Muscle of leg (tissue), 3 donors: ENCODE measurements at regions not wholly inside any gene's neighbourhood (a gene's known extent, or its start where the extent isn't known, plus 50 kb on each side); places are given as distances from the start of the nearest gene placed in this dataset.

Experiments used
- DNase-seq: peaks from one replicate; pipeline ENCODE4 v3.0.0; 2013
- H3K27ac ChIP-seq: one replicate; pipeline ENCODE4 v1.5.1; 2013; ENCODE audit warnings: mild to moderate bottlenecking, low read length, control low read depth
- H3K27me3 ChIP-seq: one replicate; pipeline ENCODE4 v1.6.1; 2013; ENCODE audit warnings: low read length; ENCODE audit not compliant: control insufficient read depth, insufficient read depth
- H3K36me3 ChIP-seq: one replicate; pipeline ENCODE4 v1.6.1; 2013; ENCODE audit warnings: low read length; ENCODE audit not compliant: control insufficient read depth, insufficient read depth
- H3K4me1 ChIP-seq: one replicate; pipeline ENCODE4 v1.6.1; 2013; ENCODE audit warnings: low read length; ENCODE audit not compliant: control insufficient read depth, insufficient read depth
- H3K4me3 ChIP-seq: one replicate; pipeline ENCODE4 v1.5.1; 2013; ENCODE audit warnings: low read length, control low read depth
- H3K9me3 ChIP-seq: replicated peaks from 2 replicates; pipeline ENCODE4 v1.6.1; 2013; ENCODE audit warnings: low read depth, low read length; ENCODE audit not compliant: control insufficient read depth
- WGBS: methylation state at CpG from one replicate; pipeline ENCODE4 v1.1.5; 2013; ENCODE audit warnings: missing lambda C conversion rate; ENCODE audit not compliant: insufficient coverage; 5-methylcytosine and 5-hydroxymethylcytosine counted together

DNA sequence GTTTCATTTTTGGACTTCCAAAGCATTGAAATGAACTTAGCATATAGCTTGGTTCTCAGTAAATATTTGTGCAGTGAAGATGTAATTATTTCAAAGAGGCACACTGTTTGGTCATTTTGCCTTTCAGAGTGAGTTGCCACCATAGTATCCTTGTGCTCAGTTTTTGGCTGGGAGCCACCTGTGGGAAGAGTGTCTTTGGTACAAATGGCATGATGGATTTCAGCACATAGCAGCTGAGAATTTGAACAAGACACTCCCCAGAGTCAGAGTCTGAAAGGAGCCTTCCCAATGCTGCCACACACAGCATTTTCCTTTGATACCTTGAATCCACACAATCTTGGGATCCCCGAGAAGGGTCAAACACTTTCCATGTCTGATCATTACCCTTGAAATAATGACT lies 897.2 kb upstream of the ARPP21 start:
- Histone ChIP-seq H3K4me1 (peaks cover 3% of the 10 kb centered on the region), H3K36me3 (no peaks in the 10 kb centered on the region), H3K4me3 (no peak overlapping the region), H3K27me3 (no peaks in the 10 kb centered on the region), H3K9me3 (no peaks in the 10 kb centered on the region), H3K27ac (peak overlapping the region; percentile 57)
- no CpG with 5 or more reads among the region's 1 CpG for WGBS
- DNase-seq = peak; percentile 57

DNA sequence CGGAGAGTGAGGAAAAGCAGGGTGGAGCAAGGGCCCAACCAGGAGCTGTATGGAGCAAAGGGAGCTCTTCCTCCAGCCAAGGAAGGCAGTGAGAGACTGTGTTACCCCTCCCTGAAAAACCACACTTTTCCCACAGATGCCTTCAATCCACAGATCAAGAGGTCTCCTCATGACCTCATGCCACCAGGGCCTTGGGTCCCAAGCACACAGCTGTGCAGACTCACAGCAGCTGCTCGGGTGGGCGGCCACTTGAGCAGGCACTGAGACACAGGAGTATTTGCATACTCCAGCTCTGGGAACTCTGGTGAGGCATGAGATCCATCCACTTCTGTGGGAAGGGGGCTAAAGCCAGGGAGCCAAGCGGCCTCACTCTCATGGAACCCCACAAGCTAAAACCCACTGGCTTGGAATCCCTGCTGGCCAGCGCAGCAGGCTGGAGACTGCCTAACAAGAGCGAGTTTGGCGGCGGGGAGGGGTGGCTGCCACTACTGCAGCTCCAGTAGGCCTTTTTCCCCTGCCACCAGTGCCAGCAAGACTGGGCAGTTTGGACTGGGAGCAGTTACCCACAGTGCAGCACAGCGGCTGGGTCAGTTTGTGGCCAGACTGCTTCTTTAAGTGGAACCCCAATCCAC lies 880.6 kb upstream of the ARPP21 start:
- Histone ChIP-seq H3K36me3 (no peaks in the 10 kb centered on the region), H3K9me3 (no peaks in the 10 kb centered on the region), H3K4me1 (no peaks in the 10 kb centered on the region), H3K27ac (no peak overlapping the region), H3K27me3 (no peaks in the 10 kb centered on the region), H3K4me3 (no peak overlapping the region)
- DNase-seq = no peak
- 79% methylated on average over 8 of the region's 9 CpGs for WGBS

DNA sequence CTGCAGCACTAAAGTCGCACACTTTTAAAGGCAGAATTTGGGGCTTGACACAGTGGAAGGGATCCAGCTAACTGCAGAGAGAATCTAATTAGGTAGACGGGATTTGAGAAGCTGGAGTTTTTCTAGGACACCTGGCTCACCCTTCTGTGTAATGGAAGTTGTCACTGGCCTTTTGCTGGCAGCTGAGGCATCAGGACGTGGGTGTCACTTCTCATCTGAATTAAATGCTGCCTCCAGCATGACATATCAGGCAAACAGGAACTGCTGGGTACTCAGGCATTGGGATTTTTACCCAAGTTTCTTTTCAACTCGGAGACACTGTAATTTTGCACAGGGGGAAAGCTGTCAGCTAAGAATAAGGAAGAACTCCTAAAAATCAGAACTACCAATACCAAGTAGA lies 861.9 kb upstream of the ARPP21 start:
- H3K27ac ChIP-seq = no peak overlapping the region

DNA sequence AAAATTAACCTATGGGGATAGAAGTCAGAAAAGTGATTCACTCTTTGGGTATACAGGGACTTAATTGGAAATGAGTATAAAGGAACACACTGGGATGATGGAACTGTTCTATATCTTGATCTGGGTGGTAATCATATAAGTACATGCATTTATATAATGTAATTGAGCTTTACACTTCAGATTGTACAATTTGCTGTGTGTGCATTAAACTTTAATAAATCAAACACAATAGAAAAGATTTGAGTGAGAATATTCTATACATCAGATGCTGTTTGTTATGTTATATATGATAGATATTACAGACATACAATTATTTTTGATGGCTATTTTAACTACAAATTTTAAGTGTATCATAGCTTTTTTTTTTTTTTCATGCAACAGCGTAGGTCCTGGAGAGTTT lies 860.2 kb upstream of the ARPP21 start:
- no CpG with 5 or more reads among the region's 1 CpG for WGBS
- no peaks in the 10 kb centered on the region for H3K36me3 ChIP-seq
- H3K27ac ChIP-seq = no peak overlapping the region
- H3K4me3 ChIP-seq = no peak overlapping the region
- no peaks in the 10 kb centered on the region for H3K4me1 ChIP-seq
- DNase-seq = no peak
- no peaks in the 10 kb centered on the region for H3K9me3 ChIP-seq
- no peaks in the 10 kb centered on the region for H3K27me3 ChIP-seq

More for the DNA sequence above, 861.9 kb upstream of the ARPP21 start:
- no peaks in the 10 kb centered on the region for H3K9me3 ChIP-seq
- WGBS = 21% methylated on average over 2 of the region's 4 CpGs
- H3K4me3 ChIP-seq = no peak overlapping the region
- H3K4me1 ChIP-seq = no peaks in the 10 kb centered on the region
- no peaks in the 10 kb centered on the region for H3K36me3 ChIP-seq
- no peaks in the 10 kb centered on the region for H3K27me3 ChIP-seq
- DNase-seq = no peak

DNA sequence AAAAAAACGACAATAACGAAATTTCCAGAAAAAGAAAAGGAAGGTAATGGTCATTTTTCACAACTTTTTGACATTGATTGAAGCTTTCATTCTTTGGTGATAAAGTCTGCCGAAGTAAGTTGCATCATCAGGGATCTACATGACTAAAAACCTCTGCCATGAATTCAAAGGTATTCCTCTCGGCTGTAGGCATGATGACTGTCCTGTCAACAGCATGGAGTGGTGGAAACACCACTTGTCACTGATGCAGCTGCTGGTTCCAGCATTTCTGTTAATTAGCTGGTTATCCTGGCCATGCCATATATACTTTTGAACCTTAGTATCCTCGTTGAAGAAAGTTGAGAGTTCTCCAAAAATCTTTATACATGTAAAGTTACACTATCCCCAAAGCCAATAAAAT lies 859.0 kb upstream of the ARPP21 start:
- Histone ChIP-seq H3K4me3 (no peak overlapping the region), H3K9me3 (no peaks in the 10 kb centered on the region), H3K27me3 (no peaks in the 10 kb centered on the region), H3K27ac (no peak overlapping the region), H3K4me1 (no peaks in the 10 kb centered on the region), H3K36me3 (no peaks in the 10 kb centered on the region)
- WGBS = 89% methylated on average over 3 of the region's 5 CpGs
- no peak for DNase-seq

DNA sequence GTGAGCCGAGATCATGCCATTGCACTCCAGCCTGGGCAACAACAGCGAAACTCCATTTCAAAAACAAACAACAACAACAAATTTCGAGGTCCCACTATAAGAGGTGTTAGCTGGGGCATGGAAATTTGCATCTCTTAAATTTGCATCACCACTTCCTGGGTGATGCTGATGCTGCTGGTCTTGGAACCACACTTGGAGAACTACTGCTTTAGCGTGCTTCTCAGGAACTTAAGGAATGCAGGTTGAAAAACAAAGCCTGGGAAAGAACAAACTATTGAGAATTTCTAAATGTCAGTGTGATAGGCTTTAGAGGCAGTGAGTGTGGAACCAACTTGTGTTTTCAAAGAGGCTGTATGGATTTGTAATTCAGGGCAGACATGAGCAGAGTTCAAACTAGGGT lies 858.4 kb upstream of the ARPP21 start:
- H3K27ac ChIP-seq = no peak overlapping the region
- WGBS = 67% methylated on average over 1 of the region's 4 CpGs
- no peaks in the 10 kb centered on the region for H3K9me3 ChIP-seq
- H3K4me1 ChIP-seq = no peaks in the 10 kb centered on the region
- DNase-seq = no peak
- H3K4me3 ChIP-seq = no peak overlapping the region
- H3K36me3 ChIP-seq = no peaks in the 10 kb centered on the region
- H3K27me3 ChIP-seq = no peaks in the 10 kb centered on the region

DNA sequence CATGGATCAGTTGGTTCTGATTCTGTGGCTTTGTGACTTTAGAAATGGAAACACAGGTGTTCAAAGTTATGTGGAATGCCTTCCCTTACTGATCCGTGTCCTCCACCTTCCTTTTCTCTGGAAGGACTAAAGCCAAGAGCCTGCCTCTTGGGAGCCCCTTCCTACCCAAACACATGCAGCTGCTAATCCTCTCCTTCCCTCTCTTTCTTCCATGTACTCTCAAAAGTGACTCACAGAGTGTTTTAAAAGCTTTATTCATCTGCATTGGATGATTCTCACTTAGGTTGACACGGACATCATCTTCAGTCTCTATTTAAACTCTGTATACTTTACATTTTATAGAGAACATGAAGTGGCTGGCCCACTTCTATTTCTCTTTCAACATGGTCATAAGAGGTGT lies 856.5 kb upstream of the ARPP21 start:
- 25% methylated on average over 1 of the region's 2 CpGs for WGBS
- peak; percentile 25 for DNase-seq
- H3K27ac ChIP-seq = no peak overlapping the region

DNA sequence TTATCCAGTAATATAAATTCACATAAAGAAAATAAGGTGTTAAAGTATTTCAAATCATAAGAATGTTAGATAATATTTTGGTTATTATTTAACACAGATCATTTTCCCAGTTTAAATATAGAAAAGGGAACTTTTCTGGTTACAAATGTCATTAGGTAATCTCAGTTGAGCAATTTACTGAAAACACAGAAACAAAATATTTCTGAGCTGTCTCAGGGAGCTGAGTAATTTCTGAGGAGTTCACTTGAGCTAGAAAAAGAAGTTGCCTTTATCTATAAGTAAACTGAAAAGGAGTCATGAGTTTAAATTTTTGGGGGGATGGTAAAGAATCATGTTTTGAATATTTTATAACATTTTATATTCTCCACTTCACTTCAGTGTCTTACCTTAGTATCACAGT lies 855.4 kb upstream of the ARPP21 start:
- H3K36me3 ChIP-seq = no peaks in the 10 kb centered on the region
- DNase-seq = no peak
- H3K4me3 ChIP-seq = no peak overlapping the region
- H3K27ac ChIP-seq = no peak overlapping the region
- no peaks in the 10 kb centered on the region for H3K4me1 ChIP-seq
- no peaks in the 10 kb centered on the region for H3K27me3 ChIP-seq
- H3K9me3 ChIP-seq = no peaks in the 10 kb centered on the region

More for the DNA sequence above, 856.5 kb upstream of the ARPP21 start:
- H3K27me3 ChIP-seq = no peaks in the 10 kb centered on the region
- H3K9me3 ChIP-seq = no peaks in the 10 kb centered on the region
- H3K36me3 ChIP-seq = no peaks in the 10 kb centered on the region
- H3K4me3 ChIP-seq = no peak overlapping the region
- no peaks in the 10 kb centered on the region for H3K4me1 ChIP-seq

DNA sequence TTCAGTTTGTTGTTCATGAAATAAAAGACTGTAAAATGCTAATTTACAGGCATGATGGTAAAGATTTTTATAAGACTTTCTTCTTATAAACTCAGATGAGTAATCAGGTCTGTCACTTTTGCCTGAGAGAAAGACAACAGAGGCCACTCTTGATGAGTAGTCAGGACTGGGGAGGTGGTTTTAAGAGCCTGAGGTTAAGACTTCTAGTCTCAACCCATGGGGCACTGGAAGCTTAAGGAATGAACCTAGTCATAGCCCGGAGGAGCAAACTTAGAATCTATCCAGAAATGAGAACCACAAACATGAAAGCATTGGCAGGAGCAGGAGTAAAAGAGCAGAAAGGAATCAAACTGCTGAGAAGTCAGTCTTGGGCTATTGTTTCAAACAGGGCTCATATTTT lies 846.3 kb upstream of the ARPP21 start:
- Histone ChIP-seq H3K4me3 (no peak overlapping the region), H3K27ac (no peak overlapping the region), H3K36me3 (no peaks in the 10 kb centered on the region), H3K9me3 (no peaks in the 10 kb centered on the region), H3K27me3 (no peaks in the 10 kb centered on the region), H3K4me1 (no peaks in the 10 kb centered on the region)
- no peak for DNase-seq
- 60% methylated on average over 1 of the region's 1 CpG for WGBS

DNA sequence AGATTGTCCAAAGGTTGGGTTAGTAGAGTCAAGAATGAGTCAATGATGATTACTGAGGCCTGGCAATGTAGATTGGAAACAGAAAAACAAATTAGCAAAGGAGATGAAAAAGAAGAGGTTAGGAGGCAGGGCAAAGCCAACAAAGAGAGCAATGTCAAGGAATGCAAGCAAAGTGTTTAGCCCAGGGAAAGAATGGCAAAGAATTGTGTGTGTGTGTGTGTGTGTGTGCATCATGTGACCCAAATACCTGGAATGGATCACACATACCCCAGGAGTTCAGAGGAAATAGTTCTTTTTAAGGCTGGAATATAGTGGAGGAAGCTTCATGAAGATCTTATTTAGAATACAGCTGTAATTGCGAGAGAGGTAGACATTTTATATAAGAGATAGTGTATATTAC lies 831.7 kb upstream of the ARPP21 start:
- no peak overlapping the region for H3K4me3 ChIP-seq

DNA sequence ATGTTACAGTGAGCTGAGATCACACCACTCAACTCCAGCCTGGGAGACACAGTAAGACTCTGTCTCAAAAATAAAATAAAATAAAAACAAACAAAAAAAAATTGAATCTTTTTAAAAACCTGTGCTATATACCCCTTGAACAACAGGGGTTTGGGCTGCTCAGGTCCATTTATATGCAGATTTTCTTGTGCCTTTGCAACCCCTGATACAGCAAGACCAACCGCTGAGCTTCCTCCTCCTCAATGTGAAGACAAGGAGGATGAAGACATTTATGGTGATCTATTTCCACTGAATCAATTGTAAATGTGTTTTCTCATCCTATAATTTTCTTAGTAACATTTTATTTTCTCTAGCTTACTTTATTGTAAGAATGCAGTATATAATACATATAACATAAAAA lies 831.0 kb upstream of the ARPP21 start:
- WGBS = no CpG with 5 or more reads among the region's 1 CpG

More for the DNA sequence above, 831.7 kb upstream of the ARPP21 start:
- H3K27ac ChIP-seq = no peak overlapping the region
- no peaks in the 10 kb centered on the region for H3K9me3 ChIP-seq
- no CpG with 5 or more reads among the region's 1 CpG for WGBS
- H3K4me1 ChIP-seq = no peaks in the 10 kb centered on the region
- H3K36me3 ChIP-seq = no peaks in the 10 kb centered on the region
- no peak for DNase-seq
- H3K27me3 ChIP-seq = no peaks in the 10 kb centered on the region

More for the DNA sequence above, 831.0 kb upstream of the ARPP21 start:
- H3K27ac ChIP-seq = no peak overlapping the region
- H3K27me3 ChIP-seq = no peaks in the 10 kb centered on the region
- no peaks in the 10 kb centered on the region for H3K9me3 ChIP-seq
- no peak overlapping the region for H3K4me3 ChIP-seq
- no peaks in the 10 kb centered on the region for H3K36me3 ChIP-seq
- DNase-seq = no peak
- H3K4me1 ChIP-seq = no peaks in the 10 kb centered on the region
